ENCODE measurements at regions not wholly inside any gene's neighbourhood (a gene's known extent, or its start where the extent isn't known, plus 50 kb on each side); places are given as distances from the start of the nearest gene placed in this dataset.

DNA sequence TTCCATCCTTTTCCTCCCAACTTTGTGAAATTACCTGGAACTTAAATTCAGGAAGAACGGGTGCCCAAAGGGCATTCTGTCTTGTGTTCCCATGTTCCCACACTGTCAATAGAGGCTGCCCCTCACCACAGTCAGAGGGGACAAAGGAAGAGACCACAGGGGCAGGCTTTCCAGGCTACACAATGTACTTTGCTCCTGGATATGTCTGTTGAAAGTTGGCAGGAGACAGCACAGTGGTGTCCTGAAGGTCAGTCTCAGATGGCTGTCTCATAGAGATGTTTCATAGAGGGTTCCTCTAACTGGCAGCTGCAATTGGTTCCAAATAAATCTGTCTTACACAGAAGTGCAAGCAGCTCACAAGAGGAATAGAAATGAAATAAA lies 107.8 kb upstream of the TGFBR2 start:
- Histone ChIP-seq H3K4me3 (replicated peaks in 1 of 4; ENCODE audit: control extremely low read depth in 1 of 4, insufficient read depth in 1 of 4, low read depth in 3 of 4, low read length in 4 of 4) (no peak overlapping the region), H3K9ac (ENCODE audit: insufficient read depth, low read length) (no peak overlapping the region), H3K9me3 (ENCODE audit: control insufficient read depth, insufficient read depth, low read depth, low read length) (no peaks in the 10 kb centered on the region), H3K79me2 (ENCODE audit: control insufficient read depth, insufficient read depth, low read length) (no peaks in the 10 kb centered on the region), H3K4me2 (ENCODE audit: extremely low read depth, insufficient read depth, low read length) (no peak overlapping the region), H3K27me3 (ENCODE audit: control insufficient read depth, insufficient read depth, low read length) (no peaks in the 10 kb centered on the region), H3K36me3 (ENCODE audit: control insufficient read depth, insufficient read depth, low read length) (no peaks in the 10 kb centered on the region), H4K20me1 (ENCODE audit: control insufficient read depth, extremely low read depth, insufficient read depth, low read length) (no peaks in the 10 kb centered on the region), H3K27ac (ENCODE audit: insufficient read depth, low read length) (no peak overlapping the region), H2AFZ (ENCODE audit: low read length) (no peak overlapping the region), H3K4me1 (ENCODE audit: control insufficient read depth, extremely low read depth, insufficient read depth, low read length) (peaks cover 13% of the 10 kb centered on the region)
- DNase-seq (ENCODE audit: low read depth in 2 of 2) = no peak
- TF ChIP-seq EZH2 (IDR thresholded peaks at IDR 0.05; ENCODE audit: low read length, missing control alignments) = no peak
- TF ChIP-seq, protein P1, sequence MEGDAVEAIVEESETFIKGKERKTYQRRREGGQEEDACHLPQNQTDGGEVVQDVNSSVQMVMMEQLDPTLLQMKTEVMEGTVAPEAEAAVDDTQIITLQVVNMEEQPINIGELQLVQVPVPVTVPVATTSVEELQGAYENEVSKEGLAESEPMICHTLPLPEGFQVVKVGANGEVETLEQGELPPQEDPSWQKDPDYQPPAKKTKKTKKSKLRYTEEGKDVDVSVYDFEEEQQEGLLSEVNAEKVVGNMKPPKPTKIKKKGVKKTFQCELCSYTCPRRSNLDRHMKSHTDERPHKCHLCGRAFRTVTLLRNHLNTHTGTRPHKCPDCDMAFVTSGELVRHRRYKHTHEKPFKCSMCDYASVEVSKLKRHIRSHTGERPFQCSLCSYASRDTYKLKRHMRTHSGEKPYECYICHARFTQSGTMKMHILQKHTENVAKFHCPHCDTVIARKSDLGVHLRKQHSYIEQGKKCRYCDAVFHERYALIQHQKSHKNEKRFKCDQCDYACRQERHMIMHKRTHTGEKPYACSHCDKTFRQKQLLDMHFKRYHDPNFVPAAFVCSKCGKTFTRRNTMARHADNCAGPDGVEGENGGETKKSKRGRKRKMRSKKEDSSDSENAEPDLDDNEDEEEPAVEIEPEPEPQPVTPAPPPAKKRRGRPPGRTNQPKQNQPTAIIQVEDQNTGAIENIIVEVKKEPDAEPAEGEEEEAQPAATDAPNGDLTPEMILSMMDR (conservative IDR thresholded peaks at IDR 0.05 in 1 of 2, IDR thresholded peaks at IDR 0.05 in 1 of 2; ENCODE audit: low read depth in 1 of 2, low read length in 2 of 2) = no peak

DNA sequence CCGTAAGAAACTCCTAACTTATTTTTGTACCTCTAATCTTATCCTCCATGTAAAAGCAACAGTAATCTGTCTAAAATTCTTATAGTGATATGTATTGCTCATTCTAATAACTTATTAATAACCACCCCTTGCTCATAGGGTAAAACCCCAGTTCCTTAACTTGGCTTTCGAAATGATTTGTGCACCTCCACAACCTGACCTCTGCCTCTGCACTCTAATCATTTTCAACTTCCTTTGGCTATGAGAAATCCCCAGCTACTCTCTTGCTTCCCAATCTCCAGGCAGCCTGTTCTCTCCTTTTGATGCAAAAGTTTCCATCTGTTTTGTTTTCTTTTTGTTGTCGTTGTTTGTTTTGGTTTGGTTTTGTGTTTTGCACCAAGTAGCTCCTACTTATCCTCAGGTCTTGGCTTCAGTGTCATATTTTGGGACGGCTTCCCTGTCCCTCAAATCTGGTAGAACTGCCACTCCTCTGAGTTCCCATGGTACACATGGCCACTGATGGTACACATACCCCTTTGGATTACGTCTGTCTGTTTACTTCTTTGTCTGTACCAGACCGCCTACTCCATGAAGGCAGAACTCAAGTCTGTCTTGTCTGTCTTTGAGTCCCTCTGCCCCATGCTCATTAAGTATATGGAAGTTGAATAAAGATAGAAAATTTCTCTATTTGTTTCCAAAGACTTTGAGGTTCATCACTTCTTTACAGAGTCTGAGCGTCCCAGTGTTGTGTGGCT lies 105.6 kb upstream of the TGFBR2 start:
- peaks cover 10% of the 10 kb centered on the region for H3K4me1 ChIP-seq (ENCODE audit: control insufficient read depth, extremely low read depth, insufficient read depth, low read length)
- no peak overlapping the region for H3K9ac ChIP-seq (ENCODE audit: insufficient read depth, low read length)
- H3K9me3 ChIP-seq (ENCODE audit: control insufficient read depth, insufficient read depth, low read depth, low read length) = no peaks in the 10 kb centered on the region
- H3K4me2 ChIP-seq (ENCODE audit: extremely low read depth, insufficient read depth, low read length) = no peak overlapping the region
- H3K79me2 ChIP-seq (ENCODE audit: control insufficient read depth, insufficient read depth, low read length) = no peaks in the 10 kb centered on the region
- H3K27ac ChIP-seq (ENCODE audit: insufficient read depth, low read length) = no peak overlapping the region
- TF ChIP-seq, protein P1 (conservative IDR thresholded peaks at IDR 0.05 in 1 of 2, IDR thresholded peaks at IDR 0.05 in 1 of 2; ENCODE audit: low read depth in 1 of 2, low read length in 2 of 2) = no peak
- no peak for TF ChIP-seq EZH2 (IDR thresholded peaks at IDR 0.05; ENCODE audit: low read length, missing control alignments)
- H3K27me3 ChIP-seq (ENCODE audit: control insufficient read depth, insufficient read depth, low read length) = no peaks in the 10 kb centered on the region
- no peak for DNase-seq (ENCODE audit: low read depth in 2 of 2)
- H3K4me3 ChIP-seq (replicated peaks in 1 of 4; ENCODE audit: control extremely low read depth in 1 of 4, insufficient read depth in 1 of 4, low read depth in 3 of 4, low read length in 4 of 4) = no peak overlapping the region
- H4K20me1 ChIP-seq (ENCODE audit: control insufficient read depth, extremely low read depth, insufficient read depth, low read length) = no peaks in the 10 kb centered on the region
- no peaks in the 10 kb centered on the region for H3K36me3 ChIP-seq (ENCODE audit: control insufficient read depth, insufficient read depth, low read length)
- H2AFZ ChIP-seq (ENCODE audit: low read length) = no peak overlapping the region

DNA sequence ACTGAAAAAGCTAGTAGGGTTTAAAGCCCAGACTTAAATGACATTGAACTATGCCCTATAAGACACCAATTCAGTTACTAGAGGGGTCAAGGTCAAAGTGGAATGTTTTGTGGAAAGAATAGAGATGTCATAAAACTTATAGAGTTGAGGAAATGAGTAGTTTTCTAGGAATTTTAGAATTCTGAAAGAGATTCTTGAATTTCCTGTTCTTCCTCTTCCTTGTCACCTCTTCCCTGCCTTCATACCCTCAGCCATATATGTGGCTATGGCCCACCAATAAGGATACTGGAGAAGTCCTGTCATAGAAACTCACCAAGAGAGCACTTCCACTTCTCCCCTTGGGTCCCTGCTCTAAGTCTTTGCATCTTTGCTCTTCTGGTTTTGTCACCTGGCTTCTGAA lies 104.9 kb upstream of the TGFBR2 start:
- Histone ChIP-seq H3K27me3 (ENCODE audit: control insufficient read depth, insufficient read depth, low read length) (no peaks in the 10 kb centered on the region), H3K4me3 (replicated peaks in 1 of 4; ENCODE audit: control extremely low read depth in 1 of 4, insufficient read depth in 1 of 4, low read depth in 3 of 4, low read length in 4 of 4) (no peak overlapping the region), H3K79me2 (ENCODE audit: control insufficient read depth, insufficient read depth, low read length) (no peaks in the 10 kb centered on the region), H3K36me3 (ENCODE audit: control insufficient read depth, insufficient read depth, low read length) (no peaks in the 10 kb centered on the region), H3K9ac (ENCODE audit: insufficient read depth, low read length) (no peak overlapping the region), H3K4me1 (ENCODE audit: control insufficient read depth, extremely low read depth, insufficient read depth, low read length) (peaks cover 10% of the 10 kb centered on the region), H3K4me2 (ENCODE audit: extremely low read depth, insufficient read depth, low read length) (no peak overlapping the region), H3K9me3 (ENCODE audit: control insufficient read depth, insufficient read depth, low read depth, low read length) (no peaks in the 10 kb centered on the region), H3K27ac (ENCODE audit: insufficient read depth, low read length) (no peak overlapping the region), H2AFZ (ENCODE audit: low read length) (no peak overlapping the region), H4K20me1 (ENCODE audit: control insufficient read depth, extremely low read depth, insufficient read depth, low read length) (no peaks in the 10 kb centered on the region)
- TF ChIP-seq EZH2 (IDR thresholded peaks at IDR 0.05; ENCODE audit: low read length, missing control alignments) = no peak
- TF ChIP-seq, protein P1 (conservative IDR thresholded peaks at IDR 0.05 in 1 of 2, IDR thresholded peaks at IDR 0.05 in 1 of 2; ENCODE audit: low read depth in 1 of 2, low read length in 2 of 2) = no peak
- no peak for DNase-seq (ENCODE audit: low read depth in 2 of 2)

All from fibroblast of lung (primary cell).